ENCODE measurements at regions not wholly inside any gene's neighbourhood (a gene's known extent, or its start where the extent isn't known, plus 50 kb on each side); places are given as distances from the start of the nearest gene placed in this dataset.

DNA sequence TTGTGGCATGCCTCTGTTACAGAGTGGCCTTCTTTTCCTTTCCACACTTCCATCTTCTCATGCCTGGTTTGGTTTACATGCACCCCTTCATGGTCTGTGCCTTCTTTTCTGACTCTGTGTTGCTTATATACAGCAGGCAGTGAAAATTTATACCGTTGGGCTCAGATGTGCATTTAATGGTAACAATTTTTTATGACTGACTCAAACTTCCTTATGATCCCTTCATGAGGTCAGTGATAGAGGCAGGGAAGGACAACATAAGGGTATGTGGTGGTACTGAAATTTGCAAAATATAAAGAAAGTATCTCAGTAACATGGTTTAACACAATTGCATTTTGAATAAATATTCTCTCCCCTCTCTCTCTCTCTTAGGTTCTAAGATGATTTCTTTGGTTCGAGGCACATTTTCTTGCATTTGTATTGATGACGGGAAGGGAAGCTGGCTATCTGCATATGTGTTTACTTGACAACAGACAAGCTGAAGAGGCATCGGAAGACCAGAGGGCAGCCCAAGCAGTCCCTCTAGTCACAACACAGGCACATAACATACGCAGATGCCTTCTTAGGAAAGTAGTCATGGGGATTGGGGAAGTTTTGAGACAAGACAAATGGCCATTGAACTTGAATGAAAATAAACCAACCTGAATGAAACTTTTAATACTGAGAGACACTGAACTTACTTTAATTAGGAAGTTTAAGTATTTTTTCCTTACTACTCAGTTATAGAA is 163.3 kb upstream of the LEF1 start:
- DNase-seq (ENCODE audit: low read depth) = no peak

DNA sequence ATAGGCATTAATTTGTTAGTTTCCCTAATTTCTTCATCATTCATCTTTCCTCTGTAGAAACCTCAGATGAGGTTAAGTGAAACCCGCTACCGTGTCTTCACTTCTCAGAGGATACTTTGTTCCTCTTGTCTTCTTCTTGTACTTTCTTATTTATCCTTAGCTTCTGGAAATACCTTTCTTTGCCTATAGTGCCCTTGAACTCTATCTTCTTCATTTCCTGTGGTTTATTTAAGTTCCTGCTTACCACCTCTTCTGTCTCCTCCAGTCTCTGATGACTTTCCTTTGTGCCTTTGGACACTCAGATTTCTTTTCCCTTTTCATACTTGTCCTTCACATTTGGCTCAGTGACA is 159.6 kb upstream of the LEF1 start:
- no peak for DNase-seq (ENCODE audit: low read depth)

DNA sequence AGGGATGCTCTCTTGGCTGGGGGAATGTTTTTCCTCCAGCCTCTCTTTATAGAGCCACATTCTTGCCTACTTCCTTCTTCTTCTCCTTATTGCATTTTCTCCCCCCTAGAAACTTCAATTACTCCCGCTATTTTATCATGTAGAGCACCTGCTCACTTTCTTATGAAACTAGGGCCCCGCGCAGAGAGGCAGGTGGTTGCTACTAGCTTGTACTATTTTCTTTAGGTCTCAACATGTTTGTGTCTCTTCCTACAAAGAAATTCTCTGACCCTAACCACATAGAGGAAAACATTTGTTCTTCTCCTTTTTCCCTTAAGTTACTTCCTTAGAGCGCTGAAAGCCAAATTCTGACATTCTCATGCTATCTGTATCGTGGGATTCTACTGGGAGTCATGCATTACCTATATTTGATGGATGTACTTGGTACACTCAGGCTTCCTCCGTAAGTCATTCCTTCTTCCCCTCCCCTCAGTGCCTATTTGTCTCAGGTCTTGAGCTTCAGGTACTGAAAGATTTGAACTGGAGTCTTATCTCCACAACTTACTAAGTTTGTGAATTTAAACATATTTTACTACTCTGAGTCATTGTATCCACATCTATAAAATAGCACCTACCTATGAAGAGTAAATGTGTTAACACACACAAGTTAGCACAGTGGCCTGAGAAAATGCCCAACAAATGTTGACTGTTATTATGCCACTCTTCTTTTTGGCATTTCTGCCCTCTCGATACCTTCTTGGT is 159.1 kb upstream of the LEF1 start:
- no peak for DNase-seq (ENCODE audit: low read depth)

DNA sequence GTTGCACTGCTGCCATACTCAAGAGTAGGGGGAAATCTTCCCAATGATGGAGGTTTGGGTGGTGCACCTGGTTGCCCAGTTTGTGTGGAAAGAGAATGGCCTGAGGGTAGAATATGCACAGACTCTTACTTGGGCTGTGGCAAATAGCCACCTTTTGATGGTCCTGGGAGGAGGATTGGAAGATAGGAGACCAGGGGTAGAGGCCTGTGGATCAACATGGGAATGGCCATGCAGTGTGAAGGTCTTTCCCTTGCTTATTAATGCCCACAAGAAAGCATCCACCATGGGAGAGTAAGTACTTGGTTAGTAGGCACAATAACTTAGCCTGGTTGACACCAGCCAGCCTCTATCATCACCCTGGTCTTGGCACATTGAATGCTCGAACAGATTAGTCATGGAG is 156.8 kb upstream of the LEF1 start:
- no peak for DNase-seq (ENCODE audit: low read depth)

DNA sequence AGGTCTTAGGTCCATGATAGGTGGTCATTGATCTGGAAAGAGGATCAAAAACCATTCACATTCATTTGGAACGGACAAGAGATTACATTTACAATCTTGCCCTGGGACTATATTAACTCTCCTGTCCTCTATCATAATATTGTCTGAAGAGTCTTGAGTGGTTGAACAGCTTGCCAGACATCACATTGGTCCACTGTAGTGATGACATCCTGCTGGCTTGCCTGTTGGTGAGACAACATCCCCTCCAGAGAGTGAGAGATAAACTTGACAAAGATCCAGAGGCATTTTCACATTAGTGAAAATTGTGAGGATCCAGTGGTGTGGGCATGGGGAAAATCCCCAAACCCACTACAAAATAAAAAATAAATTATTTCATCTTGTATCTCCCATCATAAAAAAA is 155.7 kb upstream of the LEF1 start:
- no peak for DNase-seq (ENCODE audit: low read depth)

DNA sequence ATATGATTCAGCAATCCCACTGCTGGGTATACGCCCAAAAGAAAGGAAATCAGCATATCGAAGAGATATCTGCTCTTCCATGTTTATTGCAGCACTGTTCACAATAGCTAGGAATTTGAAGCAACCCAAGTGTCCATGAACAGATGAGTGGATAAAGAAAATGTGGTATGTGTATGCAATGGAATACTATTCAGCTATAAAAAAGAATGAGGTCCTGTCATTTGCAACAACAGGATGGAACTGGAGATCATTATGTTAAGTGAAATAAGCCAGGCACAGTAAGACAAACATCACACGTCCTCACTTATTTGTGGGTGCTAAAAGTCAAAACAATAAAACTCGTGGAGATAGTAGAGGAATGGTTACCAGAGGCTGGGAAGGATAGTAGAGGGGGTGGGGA is 153.8 kb upstream of the LEF1 start:
- no peak for DNase-seq (ENCODE audit: low read depth)

DNA sequence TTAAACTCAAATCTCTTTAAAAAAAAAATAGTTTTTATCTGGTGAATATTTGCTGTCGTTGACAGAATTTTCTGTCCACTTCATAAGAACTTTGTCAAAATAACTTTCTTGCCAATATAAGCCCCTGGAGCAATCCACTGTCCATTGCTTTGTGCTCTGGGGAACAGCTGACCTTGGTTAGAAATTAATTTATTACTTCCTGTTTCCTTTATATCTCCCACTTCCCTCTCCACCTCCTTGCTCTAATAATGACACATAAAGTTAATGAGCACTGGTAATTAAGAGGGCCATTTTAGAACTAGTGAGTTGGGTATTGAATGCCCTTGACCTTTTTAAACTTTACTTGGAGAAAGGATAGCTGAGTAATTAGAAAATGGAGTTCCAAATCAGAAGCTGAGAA is 151.3 kb upstream of the LEF1 start:
- DNase-seq (ENCODE audit: low read depth) = no peak

DNA sequence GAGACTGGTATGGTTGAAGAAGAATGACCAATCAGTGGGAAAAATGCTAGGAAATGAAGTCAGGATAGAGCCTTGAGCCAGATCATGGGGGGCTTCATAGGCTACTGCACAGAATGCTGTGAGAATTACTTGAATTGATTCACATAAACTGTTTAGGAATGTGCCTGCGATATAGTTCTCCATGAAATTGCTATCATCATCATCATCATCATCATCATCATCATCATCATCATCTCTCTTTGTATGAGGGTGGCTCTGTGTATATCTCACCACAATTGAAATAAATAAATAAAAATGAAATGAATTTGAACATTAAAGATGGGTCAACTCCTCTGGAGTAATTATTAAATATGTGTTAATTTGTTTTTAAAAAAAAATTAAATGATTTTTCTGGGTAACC is 148.6 kb upstream of the LEF1 start:
- DNase-seq (ENCODE audit: low read depth) = no peak

DNA sequence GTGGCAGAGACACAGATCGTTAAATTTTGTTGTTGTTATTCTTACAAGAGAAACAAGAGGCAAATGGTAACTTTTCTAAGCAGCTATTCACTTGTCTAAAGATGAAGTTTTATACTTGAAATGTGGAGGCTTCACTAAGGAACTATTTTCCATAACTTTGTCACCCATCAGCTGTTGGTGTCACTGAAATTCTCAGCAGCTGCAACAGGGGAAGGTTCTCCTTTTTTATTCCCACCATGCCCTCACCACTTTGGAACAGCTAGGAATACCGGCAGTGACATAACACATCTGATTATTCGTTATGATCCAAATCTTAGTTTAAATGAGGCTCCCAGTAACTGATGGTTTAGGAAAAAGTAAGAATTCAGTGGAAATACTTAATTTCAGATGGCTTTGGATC is 147.0 kb upstream of the LEF1 start:
- DNase-seq (ENCODE audit: low read depth) = no peak

DNA sequence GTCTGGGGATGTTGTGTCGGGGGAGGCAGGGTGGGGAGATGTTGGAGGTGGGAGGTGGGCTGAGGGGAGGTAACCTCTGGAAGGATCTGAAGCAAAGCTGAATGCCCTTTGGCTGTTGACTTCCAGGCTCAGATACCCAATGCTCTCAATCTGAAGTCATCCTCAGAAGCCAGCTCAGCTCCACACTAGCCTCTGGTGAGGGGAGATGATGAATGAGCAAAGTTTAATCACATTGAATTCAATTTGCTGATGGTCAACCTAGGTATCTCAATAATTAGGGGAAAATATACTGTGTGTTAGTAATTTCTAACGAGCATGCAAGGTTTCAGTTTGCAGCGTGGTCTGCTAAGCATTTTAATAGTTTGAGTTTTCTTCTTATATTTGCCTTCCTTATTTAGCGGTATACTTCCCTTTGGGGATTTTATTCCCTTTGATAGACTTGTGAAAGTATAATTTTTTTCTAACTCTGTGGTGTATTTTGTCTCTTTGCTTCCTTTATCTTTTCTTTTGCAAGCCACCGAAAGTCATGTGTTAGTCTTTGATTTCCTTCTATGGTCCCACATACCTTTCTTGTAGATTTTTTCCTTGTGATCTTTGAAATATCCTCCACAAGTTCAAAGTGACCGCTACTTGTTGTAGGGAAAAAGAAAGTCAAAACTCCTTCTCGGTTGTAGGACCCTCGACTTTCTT is 146.3 kb upstream of the LEF1 start:
- DNase-seq (ENCODE audit: low read depth) = no peak

DNA sequence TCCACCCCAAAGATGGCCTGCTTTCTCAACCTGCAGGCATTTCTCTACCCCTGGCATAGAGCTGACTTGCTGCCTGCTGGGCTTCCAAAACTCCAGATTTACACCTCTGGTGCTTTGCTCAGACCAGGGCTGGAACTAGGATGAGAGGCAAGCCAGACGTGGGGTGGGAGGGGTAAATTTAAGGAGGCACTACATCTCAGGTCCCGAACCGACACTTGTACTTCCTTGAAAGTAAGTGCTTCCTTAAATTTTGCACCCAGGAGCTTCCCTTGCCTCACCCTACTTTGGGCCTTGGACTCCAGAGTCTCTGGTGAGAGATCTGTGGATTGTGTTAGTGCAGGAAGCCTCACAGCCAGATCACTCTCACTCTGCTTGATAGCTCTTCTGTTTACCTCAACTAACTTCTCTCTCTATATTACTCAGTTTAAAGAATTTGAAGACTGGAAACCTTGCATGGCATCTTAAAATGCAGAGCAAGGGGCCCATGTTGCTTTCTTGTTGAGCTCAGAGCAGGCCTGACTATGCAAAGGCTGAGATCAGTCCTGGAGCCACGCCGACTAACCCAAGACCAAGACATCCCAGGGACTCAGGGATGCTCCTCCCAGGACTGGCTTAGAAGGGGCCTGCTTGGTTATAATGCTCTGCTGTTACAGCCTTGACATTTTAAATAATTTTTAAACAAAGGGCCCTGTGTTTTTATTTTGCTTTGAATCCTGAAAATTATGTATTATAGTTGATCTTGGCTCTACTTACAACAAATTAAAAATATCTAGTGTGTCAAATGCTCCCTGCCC is 145.0 kb upstream of the LEF1 start:
- no peak for DNase-seq (ENCODE audit: low read depth)

DNA sequence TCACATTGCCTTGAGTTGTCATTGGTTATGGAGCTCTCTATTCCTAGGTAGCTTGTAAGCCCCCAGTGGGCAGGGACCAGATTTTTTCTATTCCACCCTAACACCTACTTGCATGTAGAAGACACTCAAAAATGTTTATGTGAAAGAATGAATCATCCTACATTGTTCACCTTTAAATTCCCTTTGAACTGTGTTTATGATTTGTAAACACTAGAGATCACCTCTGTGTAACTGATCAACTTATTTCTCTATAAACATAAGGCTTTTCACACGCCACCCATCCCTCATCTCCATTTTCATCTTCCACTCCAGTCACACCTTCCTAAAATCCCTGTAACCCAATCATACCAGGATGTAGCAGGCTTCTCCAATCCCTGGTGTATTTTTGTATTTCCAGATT is 142.6 kb upstream of the LEF1 start:
- DNase-seq (ENCODE audit: low read depth) = no peak

DNA sequence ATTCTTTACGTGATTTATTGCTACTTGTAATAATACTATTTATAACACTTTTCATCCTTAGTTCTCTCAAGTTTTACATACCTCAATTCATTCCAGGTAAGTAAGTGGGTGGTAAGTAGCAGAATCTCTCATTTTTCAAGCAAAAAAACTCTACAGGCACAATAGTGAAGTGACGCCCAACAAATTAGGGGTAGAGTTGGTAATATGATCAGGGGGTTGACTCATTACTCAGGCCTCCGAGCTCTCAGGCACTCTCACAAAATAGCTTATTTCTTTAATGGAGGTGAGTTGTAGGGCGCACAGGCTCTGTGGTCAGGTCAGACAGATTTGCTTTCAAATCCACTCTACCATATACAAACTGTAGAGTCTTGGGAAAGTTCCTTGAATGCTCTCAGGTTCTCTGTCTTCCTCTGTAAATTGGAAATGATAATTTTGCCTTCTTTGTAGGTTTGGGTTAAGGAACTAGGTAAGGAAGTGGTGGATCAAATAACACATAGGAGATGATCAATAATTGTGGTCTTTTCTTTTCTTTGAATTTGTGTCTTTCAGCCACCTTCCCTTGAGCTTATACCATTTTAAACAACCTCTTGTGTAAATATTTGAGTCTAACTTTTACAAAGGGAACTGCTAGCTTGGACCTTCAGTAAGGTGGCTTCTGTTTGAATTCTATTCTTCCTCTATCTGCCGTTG is 134.9 kb upstream of the LEF1 start:
- DNase-seq (ENCODE audit: low read depth) = no peak

DNA sequence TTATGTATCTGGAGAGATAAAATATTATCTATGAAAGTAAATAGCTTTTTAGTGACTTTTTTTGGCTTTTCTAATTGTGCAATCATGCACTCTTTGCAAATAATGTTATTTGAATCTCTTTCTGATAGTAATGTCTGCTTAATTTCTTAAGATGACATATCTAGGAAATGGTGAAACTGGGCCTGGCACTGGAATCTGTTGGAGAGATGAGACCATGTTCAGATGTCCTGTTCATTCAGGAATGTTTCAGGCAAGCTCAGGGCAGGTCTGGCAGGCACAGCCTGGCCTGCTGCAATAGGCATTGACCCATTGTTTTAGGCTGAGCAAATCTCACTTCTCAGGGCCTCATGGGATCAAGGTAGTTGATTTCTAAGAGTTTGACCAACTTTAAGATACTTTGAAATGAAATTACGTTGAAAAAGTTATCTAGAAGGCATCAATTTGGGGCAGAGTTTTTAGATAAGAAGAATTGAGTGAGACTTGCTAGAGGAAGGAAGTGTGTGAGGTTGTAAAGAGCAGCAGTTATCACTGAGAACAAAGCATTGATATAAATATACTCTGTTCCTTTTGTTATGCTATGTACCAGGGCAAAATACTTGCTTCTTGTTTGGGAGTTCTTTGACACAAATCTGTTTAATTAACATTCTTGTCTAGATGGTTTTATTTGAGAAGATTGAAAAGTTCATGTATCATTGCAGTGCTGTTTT is 133.0 kb upstream of the LEF1 start:
- DNase-seq (ENCODE audit: low read depth) = no peak

DNA sequence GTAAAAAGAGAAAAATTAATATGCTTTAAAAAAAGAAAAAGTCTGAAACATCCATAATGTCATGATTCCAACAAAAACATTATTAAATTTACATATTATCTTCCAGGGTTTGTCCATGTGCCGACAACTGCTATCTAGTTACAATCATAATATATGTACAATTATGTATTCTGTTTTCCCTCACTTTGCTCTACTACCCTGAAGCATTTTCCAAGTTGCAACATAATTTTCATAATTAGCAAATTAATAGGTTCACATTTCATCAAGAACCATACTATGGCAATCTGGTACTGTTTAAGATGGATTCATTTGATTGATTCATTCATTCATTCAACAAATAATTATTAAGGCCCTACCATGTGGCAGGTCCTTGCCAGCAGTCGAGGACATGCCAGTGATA is 128.9 kb upstream of the LEF1 start:
- DNase-seq (ENCODE audit: low read depth) = no peak

DNA sequence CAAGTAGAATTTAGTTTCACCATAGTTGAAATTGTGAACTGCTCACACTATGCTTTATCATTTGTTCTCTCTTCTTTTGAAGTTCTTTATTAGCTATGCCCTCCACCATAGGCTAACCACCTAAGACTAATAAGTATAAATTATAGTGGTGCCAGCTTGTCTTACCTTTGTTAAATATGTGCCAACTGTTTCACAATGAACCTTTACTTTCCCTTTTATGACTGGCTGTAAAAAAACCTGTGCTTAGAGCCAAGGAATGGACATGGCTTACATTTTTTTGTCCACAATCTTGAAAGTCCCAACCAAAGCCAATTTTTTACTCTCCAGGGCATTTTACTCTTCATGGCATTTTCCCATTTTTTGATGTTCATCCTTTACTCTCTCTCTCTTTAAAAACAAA is 123.5 kb upstream of the LEF1 start:
- no peak for DNase-seq (ENCODE audit: low read depth)

DNA sequence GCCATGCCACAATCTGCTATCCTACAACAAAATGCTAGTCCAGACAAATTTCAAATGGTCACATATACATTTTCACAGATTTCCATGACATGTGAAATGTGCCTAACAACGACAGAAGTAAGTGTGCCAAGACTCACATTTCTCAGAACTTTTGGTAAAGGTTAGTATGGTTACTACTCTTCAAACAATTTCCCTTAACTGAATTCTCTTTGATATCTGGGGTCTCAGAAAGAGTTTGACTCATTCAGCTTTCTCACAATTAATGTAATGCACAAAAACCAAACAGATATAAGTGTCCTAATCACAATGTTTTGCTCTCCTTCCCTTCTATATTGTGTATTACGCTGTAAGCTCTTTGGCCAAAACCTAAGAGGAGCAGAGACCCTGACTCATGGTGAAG is 122.4 kb upstream of the LEF1 start:
- no peak for DNase-seq (ENCODE audit: low read depth)

DNA sequence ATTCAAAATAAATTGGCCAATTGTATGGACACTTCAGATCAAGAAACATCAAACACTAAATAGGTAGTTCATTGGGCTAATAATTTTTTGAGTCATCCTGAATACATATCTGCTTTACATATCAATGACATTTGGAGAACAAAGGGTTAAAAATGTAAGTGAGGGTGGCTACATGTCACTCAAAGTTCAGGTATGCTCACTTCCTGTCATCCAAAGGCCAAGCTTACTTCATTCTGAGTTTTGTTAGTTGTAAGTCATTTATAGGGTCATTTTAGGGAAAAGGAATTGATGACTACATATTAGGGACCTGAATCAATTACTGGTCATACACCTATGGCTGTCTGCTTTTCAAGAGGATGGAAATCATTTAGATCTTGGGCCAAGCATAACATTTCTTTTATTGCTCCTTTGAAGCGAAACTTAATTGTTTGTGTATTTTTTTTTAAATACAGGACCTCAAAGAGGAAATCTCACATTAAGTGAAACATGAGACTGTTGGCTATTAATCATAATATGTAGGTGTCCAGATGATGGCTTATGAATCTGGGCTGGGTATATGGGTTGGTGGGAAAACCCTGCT is 119.2 kb upstream of the LEF1 start:
- no peak for DNase-seq (ENCODE audit: low read depth)

DNA sequence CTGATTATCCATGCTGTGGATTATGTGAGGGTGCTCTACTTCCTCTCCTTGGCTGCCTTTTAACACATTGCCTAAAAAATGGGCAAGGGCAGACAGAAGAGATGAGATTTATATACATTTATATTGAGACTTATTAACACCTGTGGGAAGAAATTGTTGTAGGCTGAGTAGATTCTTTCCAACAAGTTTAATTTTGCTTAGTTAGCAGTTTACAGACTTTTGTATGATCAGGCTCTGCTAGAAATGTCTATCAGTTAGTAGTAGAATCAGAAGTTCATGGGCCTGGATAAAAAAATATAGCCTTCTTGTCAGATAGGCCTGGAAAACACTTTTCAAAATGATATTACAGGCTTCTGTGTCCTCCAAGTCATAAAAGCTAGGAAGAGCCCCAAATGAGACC is 111.3 kb upstream of the LEF1 start:
- no peak for DNase-seq (ENCODE audit: low read depth)

DNA sequence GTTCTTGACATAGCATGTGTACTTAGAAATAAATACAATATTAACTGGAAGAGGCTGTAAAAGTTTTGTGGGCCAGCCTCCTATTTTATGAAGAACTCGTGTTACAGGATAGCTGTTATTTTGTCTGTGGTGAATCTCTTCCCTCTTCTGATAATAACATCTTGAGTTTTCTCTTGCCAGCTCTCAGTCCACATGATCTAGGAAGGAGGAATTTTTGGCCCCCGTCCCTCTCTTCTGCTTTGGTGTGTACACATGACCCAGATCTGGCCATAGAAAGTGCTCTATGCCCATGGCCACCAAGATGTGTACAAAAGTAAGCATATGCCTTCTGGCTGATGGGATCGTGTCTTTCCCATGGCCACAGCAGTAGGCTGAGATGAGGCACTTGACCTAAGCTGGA is 108.0 kb upstream of the LEF1 start:
- DNase-seq (ENCODE audit: low read depth) = no peak

DNA sequence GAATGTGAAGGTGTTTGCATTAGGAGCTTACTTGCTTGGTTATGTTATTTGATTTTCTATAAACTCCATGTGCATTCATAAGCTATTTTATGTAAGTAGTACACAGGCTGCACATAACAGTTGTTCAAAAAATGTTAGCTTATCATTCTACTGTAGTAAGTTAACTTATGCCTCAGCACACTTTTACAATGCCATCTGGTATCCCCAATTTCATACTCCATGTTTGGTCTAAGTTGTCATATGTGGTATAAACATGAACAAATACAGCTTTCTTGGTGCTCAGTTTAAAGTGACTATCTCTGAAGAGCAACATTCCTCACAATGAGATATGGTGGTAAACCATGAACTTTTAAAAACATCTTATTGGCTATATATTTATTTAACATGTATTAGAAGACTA is 104.3 kb upstream of the LEF1 start:
- no peak for DNase-seq (ENCODE audit: low read depth)

Measured in activated T-helper 1 cell treated with Interleukin-2 at 50 U/mL for 16 hours (primary cell).